ENCODE measurements at regions not wholly inside any gene's neighbourhood (a gene's known extent, or its start where the extent isn't known, plus 50 kb on each side); places are given as distances from the start of the nearest gene placed in this dataset.

GRCh38 chr4:156503119-156503518 is 468.5 kb downstream of the PDGFC start:
- no peak for DNase-seq (ENCODE audit: low spot score in 2 of 2, unreplicated experiment in 2 of 2)
- H3K27ac Mint-ChIP-seq = no peak overlapping the region
- TF ChIP-seq CTCF (IDR thresholded peaks at IDR 0.05; ENCODE audit: unreplicated experiment) = no peak
- H3K36me3 Mint-ChIP-seq = peaks cover 10% of the 10 kb centered on the region
- no peak overlapping the region for H3K4me3 Mint-ChIP-seq
- H3K27me3 Mint-ChIP-seq (ENCODE audit: low read depth) = no peaks in the 10 kb centered on the region
- peaks cover 30% of the 10 kb centered on the region for H3K9me3 Mint-ChIP-seq
- H3K4me1 Mint-ChIP-seq = no peaks in the 10 kb centered on the region

- Mint-ChIP-seq H3K36me3 (peaks cover 4% of the 10 kb centered on the region), H3K4me3 (no peak overlapping the region), H3K4me1 (no peaks in the 10 kb centered on the region), H3K27me3 (ENCODE audit: low read depth) (no peaks in the 10 kb centered on the region), H3K9me3 (peaks cover 18% of the 10 kb centered on the region), H3K27ac (no peak overlapping the region)
- no peak for DNase-seq (ENCODE audit: low spot score in 2 of 2, unreplicated experiment in 2 of 2)
- TF ChIP-seq CTCF (IDR thresholded peaks at IDR 0.05; ENCODE audit: unreplicated experiment) = no peak
Observed at GRCh38 chr4:156501962-156502361, 469.6 kb downstream of the PDGFC start.

DNA sequence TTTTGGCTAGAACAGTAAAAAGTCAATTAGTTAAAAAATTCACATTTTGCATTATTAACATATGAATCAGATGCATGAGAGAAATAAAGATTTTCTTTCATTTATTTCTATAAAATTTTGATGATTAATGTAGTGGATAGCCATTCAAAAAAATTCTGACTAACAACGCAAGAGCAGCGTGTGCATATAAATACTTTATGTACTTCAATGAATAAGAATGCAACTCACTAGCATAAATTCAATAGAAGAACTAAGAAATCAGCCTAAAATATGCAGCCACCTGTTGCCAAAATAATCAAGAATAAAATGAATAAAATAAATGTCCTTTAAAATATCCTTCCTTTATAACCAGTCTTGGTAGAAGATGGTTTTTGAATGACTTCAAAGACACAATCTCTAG is 471.9 kb downstream of the PDGFC start:
- H3K27ac Mint-ChIP-seq = no peak overlapping the region
- no peaks in the 10 kb centered on the region for H3K4me1 Mint-ChIP-seq
- no peak overlapping the region for H3K4me3 Mint-ChIP-seq
- DNase-seq (ENCODE audit: low spot score in 2 of 2, unreplicated experiment in 2 of 2) = no peak
- H3K9me3 Mint-ChIP-seq = peaks cover 9% of the 10 kb centered on the region
- no peaks in the 10 kb centered on the region for H3K27me3 Mint-ChIP-seq (ENCODE audit: low read depth)
- no peak for TF ChIP-seq CTCF (IDR thresholded peaks at IDR 0.05; ENCODE audit: unreplicated experiment)
- H3K36me3 Mint-ChIP-seq = no peaks in the 10 kb centered on the region

DNA sequence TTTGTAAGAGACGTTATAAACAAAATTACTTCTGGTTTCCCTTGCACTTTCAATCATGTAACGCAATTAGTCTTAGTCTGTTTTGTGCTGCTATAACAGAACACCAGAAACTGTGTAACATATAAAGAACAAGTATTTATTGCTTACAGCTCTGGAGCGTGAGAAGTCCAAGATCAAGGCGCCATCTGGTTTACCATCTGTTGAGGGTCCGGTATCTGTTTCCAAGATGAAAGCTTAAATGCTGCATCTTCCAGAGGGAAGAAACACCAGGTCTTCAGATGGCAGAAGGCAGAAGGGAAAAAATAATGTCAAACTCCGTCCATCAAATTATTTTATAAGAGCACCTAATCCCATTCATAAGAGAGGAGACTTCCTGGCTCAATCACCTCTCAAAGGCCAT is 474.1 kb downstream of the PDGFC start:
- no peak overlapping the region for H3K4me3 Mint-ChIP-seq
- DNase-seq (ENCODE audit: low spot score in 2 of 2, unreplicated experiment in 2 of 2) = no peak
- H3K27ac Mint-ChIP-seq = no peak overlapping the region
- no peaks in the 10 kb centered on the region for H3K4me1 Mint-ChIP-seq
- H3K36me3 Mint-ChIP-seq = no peaks in the 10 kb centered on the region
- H3K9me3 Mint-ChIP-seq = no peaks in the 10 kb centered on the region
- no peaks in the 10 kb centered on the region for H3K27me3 Mint-ChIP-seq (ENCODE audit: low read depth)
- TF ChIP-seq CTCF (IDR thresholded peaks at IDR 0.05; ENCODE audit: unreplicated experiment) = no peak

DNA sequence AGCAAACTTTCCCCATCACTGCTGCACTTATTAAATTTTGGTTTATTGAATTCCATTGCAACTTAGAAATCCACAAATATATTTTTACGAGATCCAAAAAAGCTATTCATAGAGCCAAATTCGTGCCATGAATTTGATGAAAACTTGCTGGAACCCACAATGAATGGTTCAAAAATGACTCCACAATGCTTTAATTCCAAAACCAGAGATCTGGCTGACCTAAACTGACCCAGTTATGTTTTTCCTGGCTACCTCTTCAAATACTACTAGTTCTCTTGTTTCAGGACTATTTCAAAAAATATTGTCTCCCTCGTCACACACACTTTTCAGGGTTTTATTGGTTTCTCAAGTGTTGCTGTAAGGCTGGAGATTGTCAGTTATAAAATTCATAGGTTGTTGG is 474.8 kb downstream of the PDGFC start:
- H3K4me1 Mint-ChIP-seq = no peaks in the 10 kb centered on the region
- no peak for DNase-seq (ENCODE audit: low spot score in 2 of 2, unreplicated experiment in 2 of 2)
- H3K27me3 Mint-ChIP-seq (ENCODE audit: low read depth) = no peaks in the 10 kb centered on the region
- H3K9me3 Mint-ChIP-seq = peaks cover 4% of the 10 kb centered on the region
- H3K36me3 Mint-ChIP-seq = no peaks in the 10 kb centered on the region
- no peak overlapping the region for H3K4me3 Mint-ChIP-seq
- no peak overlapping the region for H3K27ac Mint-ChIP-seq
- no peak for TF ChIP-seq CTCF (IDR thresholded peaks at IDR 0.05; ENCODE audit: unreplicated experiment)

- TF ChIP-seq CTCF (IDR thresholded peaks at IDR 0.05; ENCODE audit: unreplicated experiment) = no peak
- H3K36me3 Mint-ChIP-seq = no peaks in the 10 kb centered on the region
- H3K27ac Mint-ChIP-seq = no peak overlapping the region
- no peaks in the 10 kb centered on the region for H3K27me3 Mint-ChIP-seq (ENCODE audit: low read depth)
- H3K9me3 Mint-ChIP-seq = peaks cover 9% of the 10 kb centered on the region
- H3K4me1 Mint-ChIP-seq = no peaks in the 10 kb centered on the region
- DNase-seq (ENCODE audit: low spot score in 2 of 2, unreplicated experiment in 2 of 2) = no peak
- H3K4me3 Mint-ChIP-seq = no peak overlapping the region
Observed at GRCh38 chr4:156495836-156496235, 475.8 kb downstream of the PDGFC start.

Measured in mesothelial cell of epicardium (in vitro differentiated cells).